WTC11 (cell line): ENCODE measurements at regions not wholly inside any gene's neighbourhood (a gene's known extent, or its start where the extent isn't known, plus 50 kb on each side); places are given as distances from the start of the nearest gene placed in this dataset.

Experiments
- ATF3 ChIP-seq: sonication (generic); formaldehyde crosslinking; conservative IDR thresholded peaks from 2 replicates; pipeline ENCODE4 v1.8.1; 2022; ENCODE audit warnings: mild to moderate bottlenecking, missing genetic modification reagents
- CTCF ChIP-seq: fragments of 200-600 bp; IDR thresholded peaks from 2 replicates; pipeline ENCODE4 v1.8.0; 2022; ENCODE audit warnings: antibody characterized with exemption
- ETV6 ChIP-seq: sonication (generic); formaldehyde crosslinking; IDR thresholded peaks from 2 replicates; pipeline ENCODE4 v1.8.1; 2022; ENCODE audit warnings: mild to moderate bottlenecking, missing genetic modification reagents
- IRF1 ChIP-seq: sonication (generic); formaldehyde crosslinking; IDR thresholded peaks from 2 replicates; pipeline ENCODE4 v1.8.0; 2023; ENCODE audit warnings: missing genetic modification reagents
- MAX ChIP-seq: sonication (generic); formaldehyde crosslinking; IDR thresholded peaks from 2 replicates; pipeline ENCODE4 v1.8.0; 2022; ENCODE audit warnings: mild to moderate bottlenecking, missing genetic modification reagents
- TEAD4 ChIP-seq: sonication (generic); formaldehyde crosslinking; IDR thresholded peaks from 2 replicates; pipeline ENCODE4 v1.8.0; 2022; ENCODE audit warnings: mild to moderate bottlenecking, missing genetic modification reagents
- ZNF263 ChIP-seq: sonication (generic); formaldehyde crosslinking; IDR thresholded peaks from 2 replicates; pipeline ENCODE4 v1.8.1; 2022; ENCODE audit warnings: low read depth, mild to moderate bottlenecking, moderate library complexity, missing genetic modification reagents
- ZNF281 ChIP-seq: sonication (generic); formaldehyde crosslinking; IDR thresholded peaks from 2 replicates; pipeline ENCODE4 v1.8.0; 2023; ENCODE audit warnings: mild to moderate bottlenecking, missing genetic modification reagents
- ZNF423 ChIP-seq: fragments of 250-450 bp; sonication (Bioruptor Pico); IDR thresholded peaks from 2 replicates; pipeline ENCODE4 v2.1.2; 2022; ENCODE audit warnings: mild to moderate bottlenecking, moderate library complexity
- ZNF512 ChIP-seq: sonication (generic); formaldehyde crosslinking; IDR thresholded peaks from 2 replicates; pipeline ENCODE4 v1.8.1; 2022; ENCODE audit warnings: missing genetic modification reagents, borderline replicate concordance

- TF ChIP-seq CTCF (no peak), ZNF281 (no peak), ZNF263 (CRISPR knock-in tag) (no peak), TEAD4 (CRISPR knock-in tag) (no peak), MAX (CRISPR knock-in tag) (no peak), IRF1 (CRISPR knock-in tag) (no peak), ETV6 (CRISPR knock-in tag) (no peak), ZNF423 (no peak), ZNF512 (CRISPR knock-in tag) (no peak), ATF3 (no peak)
These were observed 83.7 kb upstream of the IGF1 start for GRCh38 chr12:102564026-102564425.
